ENCODE measurements at regions not wholly inside any gene's neighbourhood (a gene's known extent, or its start where the extent isn't known, plus 50 kb on each side); places are given as distances from the start of the nearest gene placed in this dataset.

- no peaks in the 10 kb centered on the region for H4K20me1 ChIP-seq (ENCODE audit: control insufficient read depth, extremely low read depth, insufficient read depth, low read length)
- no peak for TF ChIP-seq CTCF (optimal IDR thresholded peaks at IDR 0.05 in 1 of 3, IDR thresholded peaks at IDR 0.05 in 1 of 3, conservative IDR thresholded peaks at IDR 0.05 in 1 of 3; ENCODE audit: extremely low read depth in 1 of 3, insufficient read depth in 2 of 3, low read length in 3 of 3)
- TF ChIP-seq EZH2 (IDR thresholded peaks at IDR 0.05; ENCODE audit: low read length): no peak
- no peaks in the 10 kb centered on the region for H3K36me3 ChIP-seq (ENCODE audit: control insufficient read depth in 2 of 2, extremely low read depth in 1 of 2, insufficient read depth in 2 of 2, low read length in 2 of 2)
- no peaks in the 10 kb centered on the region for H3K9me1 ChIP-seq (ENCODE audit: control insufficient read depth, extremely low read depth, insufficient read depth, low read length)
- no peaks in the 10 kb centered on the region for H3K27me3 ChIP-seq (ENCODE audit: control insufficient read depth, extremely low read depth, insufficient read depth, low read length)
- H3K4me1 ChIP-seq (ENCODE audit: control insufficient read depth, extremely low read depth, insufficient read depth, low read length): peaks cover 4% of the 10 kb centered on the region
- no peak overlapping the region for H3K4me3 ChIP-seq (ENCODE audit: control insufficient read depth in 2 of 3, extremely low read depth in 1 of 3, insufficient read depth in 2 of 3, low read depth in 1 of 3, low read length in 3 of 3)
- no peak overlapping the region for H3K9ac ChIP-seq (ENCODE audit: control insufficient read depth, extremely low read depth, insufficient read depth, low read length)
- dilution Hi-C loops (cut with MboI; ENCODE audit: extremely low pct_ligation_motif_present, low sequenced_read_pairs): no loop called here
- no peak overlapping the region for H2AFZ ChIP-seq (ENCODE audit: control insufficient read depth, low read length)
- H3K9me3 ChIP-seq (ENCODE audit: control insufficient read depth, low read depth, low read length): no peaks in the 10 kb centered on the region
- DNase-seq (ENCODE audit: low read depth, low spot score) (no peak), FAIRE-seq (no peak)
- no peak overlapping the region for H3K27ac ChIP-seq (ENCODE audit: control insufficient read depth, insufficient read depth, low read length)
- H3K4me2 ChIP-seq (ENCODE audit: control insufficient read depth, extremely low read depth, insufficient read depth, low read depth, low read length): no peak overlapping the region
- H3K79me2 ChIP-seq (ENCODE audit: control insufficient read depth, insufficient read depth, low read length): no peaks in the 10 kb centered on the region
Measured at GRCh38 chr17:71500761-71501555, 619.9 kb upstream of the SOX9 start.

DNA sequence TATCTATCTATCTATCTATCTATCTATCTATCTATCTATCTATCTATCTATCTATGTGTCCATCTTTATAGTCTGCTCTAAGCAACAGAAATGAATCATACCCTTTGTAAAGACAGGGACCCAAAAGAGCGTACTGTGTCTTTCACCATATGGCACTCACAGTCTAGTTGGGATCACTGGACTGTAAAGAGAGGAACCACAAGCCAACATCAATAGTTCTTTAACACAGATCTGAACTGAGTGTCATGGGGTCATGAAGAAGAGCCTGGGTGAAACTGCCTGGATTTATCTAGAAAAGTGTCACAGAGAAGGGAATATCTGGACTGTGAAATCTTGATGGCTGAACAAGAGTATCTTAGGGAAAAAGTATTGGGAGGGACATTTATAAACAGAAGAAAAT is 619.1 kb upstream of the SOX9 start:
- H3K27ac ChIP-seq (ENCODE audit: control insufficient read depth, insufficient read depth, low read length): no peak overlapping the region
- no peak for FAIRE-seq
- H3K4me2 ChIP-seq (ENCODE audit: control insufficient read depth, extremely low read depth, insufficient read depth, low read depth, low read length): no peak overlapping the region
- H3K79me2 ChIP-seq (ENCODE audit: control insufficient read depth, insufficient read depth, low read length): no peaks in the 10 kb centered on the region
- no peak for TF ChIP-seq CTCF (optimal IDR thresholded peaks at IDR 0.05 in 1 of 3, IDR thresholded peaks at IDR 0.05 in 1 of 3, conservative IDR thresholded peaks at IDR 0.05 in 1 of 3; ENCODE audit: extremely low read depth in 1 of 3, insufficient read depth in 2 of 3, low read length in 3 of 3)
- TF ChIP-seq EZH2 (IDR thresholded peaks at IDR 0.05; ENCODE audit: low read length): no peak
- H3K4me3 ChIP-seq (ENCODE audit: control insufficient read depth in 2 of 3, extremely low read depth in 1 of 3, insufficient read depth in 2 of 3, low read depth in 1 of 3, low read length in 3 of 3): no peak overlapping the region
- no peaks in the 10 kb centered on the region for H3K36me3 ChIP-seq (ENCODE audit: control insufficient read depth in 2 of 2, extremely low read depth in 1 of 2, insufficient read depth in 2 of 2, low read length in 2 of 2)
- peaks cover 4% of the 10 kb centered on the region for H3K4me1 ChIP-seq (ENCODE audit: control insufficient read depth, extremely low read depth, insufficient read depth, low read length)
- DNase-seq (ENCODE audit: low read depth, low spot score): no peak
- no peak overlapping the region for H3K9ac ChIP-seq (ENCODE audit: control insufficient read depth, extremely low read depth, insufficient read depth, low read length)
- H3K27me3 ChIP-seq (ENCODE audit: control insufficient read depth, extremely low read depth, insufficient read depth, low read length): no peaks in the 10 kb centered on the region
- no peak overlapping the region for H2AFZ ChIP-seq (ENCODE audit: control insufficient read depth, low read length)
- H3K9me1 ChIP-seq (ENCODE audit: control insufficient read depth, extremely low read depth, insufficient read depth, low read length): no peaks in the 10 kb centered on the region
- dilution Hi-C loops (cut with MboI; ENCODE audit: extremely low pct_ligation_motif_present, low sequenced_read_pairs): no loop called here
- H4K20me1 ChIP-seq (ENCODE audit: control insufficient read depth, extremely low read depth, insufficient read depth, low read length): no peaks in the 10 kb centered on the region
- H3K9me3 ChIP-seq (ENCODE audit: control insufficient read depth, low read depth, low read length): no peaks in the 10 kb centered on the region

Data from keratinocyte (primary cell).